CD4-positive, CD25-positive, alpha-beta regulatory T cell (primary cell): ENCODE measurements at regions not wholly inside any gene's neighbourhood (a gene's known extent, or its start where the extent isn't known, plus 50 kb on each side); places are given as distances from the start of the nearest gene placed in this dataset.

Source experiments
- ATAC-seq, 2 donors: fragments of 150-1000 bp; cut with Tn5 transposase; one replicate each; pipeline ENCODE4 v1.10.0; 2021; ENCODE audit warnings: low read depth in 2 of 2, moderate number of reproducible peaks in 2 of 2, moderate library complexity in 1 of 2
- DNase-seq, 3 donors: peaks; one replicate each; pipeline versions ENCODE4 v3.0.0 to v3.0.0-alpha.2; 2012 to 2022; ENCODE audit warnings: mixed read lengths in 1 of 3
- H3K27ac ChIP-seq: one replicate; pipeline ENCODE4 v1.7.0; 2013; ENCODE audit warnings: mild to moderate bottlenecking, low read length; ENCODE audit not compliant: insufficient read depth, poor library complexity, severe bottlenecking
- H3K27me3 ChIP-seq: one replicate; pipeline ENCODE4 v1.7.0; 2013; ENCODE audit warnings: low read length; ENCODE audit not compliant: control insufficient read depth, insufficient read depth
- H3K36me3 ChIP-seq: one replicate; pipeline ENCODE4 v1.7.0; 2013; ENCODE audit warnings: mild to moderate bottlenecking, low read length, moderate library complexity; ENCODE audit not compliant: control insufficient read depth, insufficient read depth
- H3K4me1 ChIP-seq: 2 replicates; pipeline ENCODE4 v1.7.0; 2013; ENCODE audit warnings: mild to moderate bottlenecking, low read length; ENCODE audit not compliant: insufficient read depth, control insufficient read depth, poor library complexity, severe bottlenecking
- H3K4me3 ChIP-seq: one replicate; pipeline ENCODE4 v1.7.0; 2013; ENCODE audit warnings: low read depth, mild to moderate bottlenecking, low read length, moderate library complexity
- H3K9me3 ChIP-seq, 2 experiments: 1 replicate in 1 of 2; 2 replicates in 1 of 2; pipeline ENCODE4 v1.7.0; 2013; ENCODE audit warnings: low read length in 2 of 2, mild to moderate bottlenecking in 1 of 2, moderate library complexity in 1 of 2; ENCODE audit not compliant: control insufficient read depth in 2 of 2
- H3K27ac Mint-ChIP-seq, 3 donors: one replicate each; pipeline ENCODE4 v1.8.0; 2020 to 2022; ENCODE audit warnings: mild to moderate bottlenecking in 3 of 3, mixed read lengths in 3 of 3, moderate library complexity in 2 of 3
- H3K27me3 Mint-ChIP-seq: one replicate; pipeline ENCODE4 v1.8.0; 2022; ENCODE audit warnings: mild to moderate bottlenecking, mixed read lengths
- H3K36me3 Mint-ChIP-seq: one replicate; pipeline ENCODE4 v1.8.0; 2020; ENCODE audit warnings: mixed read lengths
- H3K4me1 Mint-ChIP-seq, 4 donors: one replicate each; pipeline ENCODE4 v1.8.0; 2020 to 2022; ENCODE audit warnings: mixed read lengths in 4 of 4, mild to moderate bottlenecking in 1 of 4
- H3K4me3 Mint-ChIP-seq, 4 donors: one replicate each; pipeline ENCODE4 v1.8.0; 2020 to 2022; ENCODE audit warnings: mild to moderate bottlenecking in 4 of 4, mixed read lengths in 4 of 4, moderate library complexity in 3 of 4
- H3K9me3 Mint-ChIP-seq, 7 donors: one replicate each; pipeline ENCODE4 v1.8.0; 2020 to 2022; ENCODE audit warnings: mixed read lengths in 7 of 7, mild to moderate bottlenecking in 3 of 7, moderate library complexity in 2 of 7

GRCh38 chr21:16040601-16041000 lies 310.8 kb downstream of the USP25 start:
- H3K4me1 ChIP-seq, result no peaks in the 10 kb centered on the region
- no peak overlapping the region for H3K4me3 Mint-ChIP-seq
- H3K4me3 ChIP-seq, result no peak overlapping the region
- no peak overlapping the region for H3K27ac Mint-ChIP-seq
- H3K27me3 ChIP-seq, result no peaks in the 10 kb centered on the region
- no peak for ATAC-seq
- no peaks in the 10 kb centered on the region for H3K27me3 Mint-ChIP-seq
- no peaks in the 10 kb centered on the region for H3K9me3 ChIP-seq
- no peaks in the 10 kb centered on the region for H3K9me3 Mint-ChIP-seq
- H3K27ac ChIP-seq, result no peak overlapping the region
- H3K36me3 ChIP-seq, result no peaks in the 10 kb centered on the region
- no peaks in the 10 kb centered on the region for H3K36me3 Mint-ChIP-seq
- no peaks in the 10 kb centered on the region for H3K4me1 Mint-ChIP-seq
- DNase-seq, result no peak

DNA sequence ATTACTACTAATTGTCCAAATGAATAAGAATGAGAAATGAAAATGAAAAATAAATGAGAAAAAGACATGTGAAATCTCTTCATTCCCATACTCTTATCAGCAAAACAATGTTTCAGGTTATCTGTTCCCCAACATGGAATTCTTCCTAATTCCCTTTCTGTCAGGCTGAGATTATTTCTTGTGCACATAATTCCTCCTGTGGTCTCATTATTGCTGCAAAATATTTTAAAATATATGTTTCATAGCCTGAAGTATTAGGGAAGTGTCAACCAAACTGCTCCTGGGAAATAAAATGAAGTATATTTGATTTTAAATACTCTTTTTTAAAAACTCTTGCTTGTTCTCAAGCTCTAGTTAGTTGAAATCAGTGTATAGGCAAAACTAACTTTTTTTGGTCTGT lies 314.9 kb downstream of the USP25 start:
- H3K27ac Mint-ChIP-seq, result no peak overlapping the region
- Histone ChIP-seq H3K9me3 (no peaks in the 10 kb centered on the region), H3K27me3 (no peaks in the 10 kb centered on the region), H3K27ac (no peak overlapping the region), H3K4me1 (no peaks in the 10 kb centered on the region), H3K36me3 (no peaks in the 10 kb centered on the region), H3K4me3 (no peak overlapping the region)
- no peaks in the 10 kb centered on the region for H3K27me3 Mint-ChIP-seq
- peaks cover 0 to 1% (median 0%) of the 10 kb centered on the region in 7 donors for H3K9me3 Mint-ChIP-seq
- no peaks in the 10 kb centered on the region for H3K36me3 Mint-ChIP-seq
- ATAC-seq (no peak), DNase-seq (no peak)
- H3K4me3 Mint-ChIP-seq, result no peak overlapping the region
- H3K4me1 Mint-ChIP-seq, result no peaks in the 10 kb centered on the region

GRCh38 chr21:16046656-16047330 lies 317.0 kb downstream of the USP25 start:
- ATAC-seq, result no peak
- Mint-ChIP-seq H3K4me3 (no peak overlapping the region), H3K4me1 (no peaks in the 10 kb centered on the region), H3K27ac (no peak overlapping the region), H3K9me3 (peaks cover 0 to 3% (median 0%) of the 10 kb centered on the region in 7 donors), H3K36me3 (no peaks in the 10 kb centered on the region), H3K27me3 (no peaks in the 10 kb centered on the region)
- Histone ChIP-seq H3K9me3 (no peaks in the 10 kb centered on the region), H3K4me3 (no peak overlapping the region), H3K27me3 (no peaks in the 10 kb centered on the region), H3K27ac (no peak overlapping the region), H3K4me1 (no peaks in the 10 kb centered on the region), H3K36me3 (no peaks in the 10 kb centered on the region)
- no peak for DNase-seq

GRCh38 chr21:16047904-16048303 lies 318.1 kb downstream of the USP25 start:
- no peaks in the 10 kb centered on the region for H3K36me3 ChIP-seq
- Mint-ChIP-seq H3K4me1 (no peaks in the 10 kb centered on the region), H3K36me3 (no peaks in the 10 kb centered on the region), H3K27ac (no peak overlapping the region), H3K9me3 (peaks cover 0 to 3% (median 0%) of the 10 kb centered on the region in 7 donors), H3K4me3 (peak overlapping the region in 1 of 4 donors; percentile 77), H3K27me3 (no peaks in the 10 kb centered on the region)
- no peaks in the 10 kb centered on the region for H3K4me1 ChIP-seq
- no peak overlapping the region for H3K27ac ChIP-seq
- no peak overlapping the region for H3K4me3 ChIP-seq
- no peaks in the 10 kb centered on the region for H3K27me3 ChIP-seq
- ATAC-seq (no peak), DNase-seq (no peak)
- H3K9me3 ChIP-seq, result no peaks in the 10 kb centered on the region

GRCh38 chr21:16055014-16055413 lies 325.2 kb downstream of the USP25 start:
- no peak for ATAC-seq

DNA sequence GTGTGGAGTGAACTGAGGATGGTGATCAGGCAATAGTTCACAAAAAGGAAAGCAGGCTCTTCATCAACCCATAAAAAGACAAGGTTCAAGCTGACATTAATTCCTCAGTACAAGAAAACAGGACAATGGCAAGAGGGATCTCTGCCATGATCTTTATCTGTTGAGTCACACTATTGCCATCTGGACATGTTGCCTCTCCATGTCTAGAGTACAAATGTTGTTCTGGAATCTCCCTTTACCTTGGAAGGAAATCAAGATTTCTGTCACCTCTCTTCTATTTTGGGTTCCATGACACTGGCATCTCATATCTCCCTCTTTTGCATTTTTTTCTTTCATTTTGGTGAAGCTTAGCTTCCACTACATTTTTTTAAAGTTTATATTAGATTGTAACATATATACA lies 329.1 kb downstream of the USP25 start:
- no peaks in the 10 kb centered on the region for H3K4me1 Mint-ChIP-seq
- H3K9me3 Mint-ChIP-seq, result no peaks in the 10 kb centered on the region
- H3K36me3 Mint-ChIP-seq, result no peaks in the 10 kb centered on the region
- H3K27me3 Mint-ChIP-seq, result no peaks in the 10 kb centered on the region
- no peak overlapping the region for H3K27ac ChIP-seq
- DNase-seq, result no peak
- H3K4me3 ChIP-seq, result no peak overlapping the region
- no peak overlapping the region for H3K27ac Mint-ChIP-seq
- no peaks in the 10 kb centered on the region for H3K27me3 ChIP-seq
- ATAC-seq, result no peak
- H3K4me3 Mint-ChIP-seq, result no peak overlapping the region
- H3K4me1 ChIP-seq, result no peaks in the 10 kb centered on the region
- no peaks in the 10 kb centered on the region for H3K9me3 ChIP-seq
- no peaks in the 10 kb centered on the region for H3K36me3 ChIP-seq

More at GRCh38 chr21:16055014-16055413, 325.2 kb downstream of the USP25 start:
- no peaks in the 10 kb centered on the region for H3K36me3 ChIP-seq
- Mint-ChIP-seq H3K27ac (no peak overlapping the region), H3K27me3 (no peaks in the 10 kb centered on the region), H3K4me3 (no peak overlapping the region), H3K36me3 (no peaks in the 10 kb centered on the region), H3K4me1 (no peaks in the 10 kb centered on the region), H3K9me3 (peaks cover 0 to 3% (median 0%) of the 10 kb centered on the region in 7 donors)
- H3K4me3 ChIP-seq, result no peak overlapping the region
- H3K27ac ChIP-seq, result no peak overlapping the region
- H3K9me3 ChIP-seq, result no peaks in the 10 kb centered on the region
- H3K27me3 ChIP-seq, result no peaks in the 10 kb centered on the region
- no peaks in the 10 kb centered on the region for H3K4me1 ChIP-seq
- DNase-seq, result no peak

DNA sequence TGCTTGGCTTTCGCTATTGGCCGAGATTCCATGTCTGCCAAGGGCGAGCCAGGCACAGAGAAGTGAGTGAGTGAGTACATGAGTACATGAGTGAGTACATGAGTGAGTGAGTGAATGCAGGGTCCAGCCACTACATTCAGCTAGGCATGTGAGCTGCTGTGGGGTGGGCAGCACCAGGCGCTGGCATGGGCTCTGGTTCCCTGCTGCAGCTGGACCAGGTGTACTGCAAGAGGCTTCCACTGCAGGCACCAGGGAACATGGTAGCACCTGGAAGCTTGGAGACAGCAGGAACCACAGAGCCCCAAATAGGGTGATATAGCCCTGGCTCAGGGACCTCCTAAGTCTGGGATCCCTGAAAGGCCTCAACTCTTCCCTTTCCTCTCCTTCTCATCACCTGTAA lies 330.2 kb downstream of the USP25 start:
- Histone ChIP-seq H3K4me3 (no peak overlapping the region), H3K27ac (no peak overlapping the region), H3K9me3 (no peaks in the 10 kb centered on the region), H3K4me1 (no peaks in the 10 kb centered on the region), H3K27me3 (no peaks in the 10 kb centered on the region), H3K36me3 (no peaks in the 10 kb centered on the region)
- Mint-ChIP-seq H3K27me3 (no peaks in the 10 kb centered on the region), H3K9me3 (no peaks in the 10 kb centered on the region), H3K36me3 (no peaks in the 10 kb centered on the region), H3K4me3 (no peak overlapping the region), H3K4me1 (no peaks in the 10 kb centered on the region), H3K27ac (no peak overlapping the region)
- DNase-seq, result no peak
- ATAC-seq, result no peak

- DNase-seq, result no peak
- H3K27ac Mint-ChIP-seq, result no peak overlapping the region
Observed at GRCh38 chr21:16061194-16061593, 331.4 kb downstream of the USP25 start.

More at GRCh38 chr21:16061194-16061593, 331.4 kb downstream of the USP25 start:
- H3K27me3 ChIP-seq, result no peaks in the 10 kb centered on the region
- Mint-ChIP-seq H3K9me3 (peaks cover 0 to 2% (median 0%) of the 10 kb centered on the region in 7 donors), H3K4me3 (no peak overlapping the region), H3K36me3 (no peaks in the 10 kb centered on the region), H3K27me3 (no peaks in the 10 kb centered on the region), H3K4me1 (no peaks in the 10 kb centered on the region)
- no peak overlapping the region for H3K4me3 ChIP-seq
- no peak for ATAC-seq
- H3K4me1 ChIP-seq, result no peaks in the 10 kb centered on the region
- H3K36me3 ChIP-seq, result no peaks in the 10 kb centered on the region
- H3K27ac ChIP-seq, result no peak overlapping the region
- no peaks in the 10 kb centered on the region for H3K9me3 ChIP-seq
